ENCODE measurements at regions not wholly inside any gene's neighbourhood (a gene's known extent, or its start where the extent isn't known, plus 50 kb on each side); places are given as distances from the start of the nearest gene placed in this dataset.

DNA sequence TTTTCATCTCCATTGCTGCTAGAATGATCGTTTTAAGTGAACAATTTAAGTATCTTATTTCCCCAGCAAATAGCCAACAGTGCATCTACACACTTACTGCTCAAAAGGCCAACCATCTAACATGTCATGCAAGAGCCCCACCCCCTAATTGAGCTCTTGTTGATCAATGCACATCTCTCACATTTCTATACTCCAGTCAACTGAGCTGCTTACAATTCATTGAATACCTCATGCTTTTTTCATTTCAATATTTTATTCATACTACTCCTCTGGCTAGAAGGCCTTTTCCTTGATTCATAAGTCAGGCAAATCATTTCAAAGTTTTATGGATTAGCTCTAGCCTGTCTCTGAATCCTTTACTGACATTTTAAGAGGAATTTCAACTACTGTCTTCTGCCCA, 79.0 kb upstream of the WDR17 start:
- FAIRE-seq = no peak

DNA sequence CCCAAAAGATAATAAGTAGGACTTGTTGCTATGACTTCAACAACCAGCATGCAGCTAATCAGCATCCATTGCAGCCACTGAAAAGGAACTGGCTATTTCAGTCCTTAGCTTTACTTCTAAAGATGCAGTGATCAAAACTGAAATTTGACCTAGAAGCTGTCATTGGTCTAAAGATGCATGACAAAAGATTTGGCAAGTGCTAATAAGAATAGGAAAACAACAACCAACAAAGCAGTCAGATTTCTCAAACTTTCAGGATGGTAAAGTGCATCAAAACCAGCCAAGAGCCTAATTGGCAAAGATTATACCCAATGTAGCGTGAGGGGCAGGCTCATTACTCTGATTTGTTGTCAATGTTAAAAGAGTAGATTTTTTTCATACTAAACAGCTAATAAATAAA, 77.1 kb upstream of the WDR17 start:
- TF ChIP-seq POLR2AphosphoS5 (IDR thresholded peaks at IDR 0.05; ENCODE audit: low read depth, low read length) (no peak), TAF1 (IDR thresholded peaks at IDR 0.05; ENCODE audit: borderline replicate concordance, low read depth, low read length) (no peak), POLR2A (IDR thresholded peaks at IDR 0.05; ENCODE audit: low read depth, low read length) (no peak)
- no peak for DNase-seq (ENCODE audit: insufficient read length)
- peak; percentile 5 for FAIRE-seq

More for the DNA sequence above, 79.0 kb upstream of the WDR17 start:
- TF ChIP-seq TAF1 (IDR thresholded peaks at IDR 0.05; ENCODE audit: borderline replicate concordance, low read depth, low read length) (no peak), POLR2AphosphoS5 (IDR thresholded peaks at IDR 0.05; ENCODE audit: low read depth, low read length) (no peak), POLR2A (IDR thresholded peaks at IDR 0.05; ENCODE audit: low read depth, low read length) (no peak)
- no peak for DNase-seq (ENCODE audit: insufficient read length)

GRCh38 chr4:175996206-175996605, 69.4 kb upstream of the WDR17 start:
- TF ChIP-seq POLR2AphosphoS5 (IDR thresholded peaks at IDR 0.05; ENCODE audit: low read depth, low read length) (no peak), POLR2A (IDR thresholded peaks at IDR 0.05; ENCODE audit: low read depth, low read length) (no peak), TAF1 (IDR thresholded peaks at IDR 0.05; ENCODE audit: borderline replicate concordance, low read depth, low read length) (no peak)
- FAIRE-seq (no peak), DNase-seq (ENCODE audit: insufficient read length) (no peak)

DNA sequence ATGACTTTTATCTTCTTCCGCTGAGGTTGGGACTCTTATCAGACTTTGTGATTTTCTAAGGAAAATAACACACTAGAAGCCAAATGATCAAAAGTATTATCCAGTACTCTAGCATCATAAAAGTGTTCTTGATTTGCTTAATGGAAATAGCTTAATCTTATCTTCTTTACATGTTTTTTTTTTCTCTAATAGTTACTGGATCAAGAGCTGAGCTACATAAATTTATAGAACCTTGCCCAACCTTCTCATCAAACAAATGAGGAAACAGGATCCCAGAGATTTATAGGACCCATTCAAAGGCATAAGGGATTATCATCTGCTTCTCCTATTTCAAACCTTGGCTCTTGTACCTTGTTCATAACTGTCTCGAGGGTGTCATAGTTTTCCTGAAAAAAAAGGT, 68.3 kb upstream of the WDR17 start:
- TF ChIP-seq TAF1 (IDR thresholded peaks at IDR 0.05; ENCODE audit: borderline replicate concordance, low read depth, low read length) (no peak), POLR2A (IDR thresholded peaks at IDR 0.05; ENCODE audit: low read depth, low read length) (no peak), POLR2AphosphoS5 (IDR thresholded peaks at IDR 0.05; ENCODE audit: low read depth, low read length) (no peak)
- FAIRE-seq (no peak), DNase-seq (ENCODE audit: insufficient read length) (no peak)

GRCh38 chr4:175998782-175999181, 66.9 kb upstream of the WDR17 start:
- DNase-seq (ENCODE audit: insufficient read length) = no peak
- no peak for FAIRE-seq
- TF ChIP-seq POLR2A (IDR thresholded peaks at IDR 0.05; ENCODE audit: low read depth, low read length) = no peak
- TF ChIP-seq TAF1 (IDR thresholded peaks at IDR 0.05; ENCODE audit: borderline replicate concordance, low read depth, low read length) = no peak
- TF ChIP-seq POLR2AphosphoS5 (IDR thresholded peaks at IDR 0.05; ENCODE audit: low read depth, low read length) = no peak

DNA sequence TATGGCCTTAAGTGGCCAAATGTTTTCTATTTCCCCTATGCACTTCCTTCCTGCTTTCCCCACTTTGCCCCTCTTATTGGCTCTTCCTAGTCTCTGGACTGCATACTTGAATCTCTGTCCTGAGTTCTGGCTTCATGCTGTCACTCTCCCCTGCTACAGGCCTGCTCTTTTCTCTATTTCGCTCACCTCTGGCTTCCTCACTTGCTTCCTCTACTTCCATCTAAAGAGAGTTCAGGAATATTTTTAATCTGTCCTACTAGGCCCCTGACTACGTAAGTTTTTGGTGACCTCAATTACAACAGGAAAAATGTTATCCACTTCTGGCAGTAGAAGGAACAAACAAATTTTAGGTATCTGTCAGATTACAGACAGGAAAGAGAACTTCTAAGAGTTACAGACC, 65.7 kb upstream of the WDR17 start:
- no peak for DNase-seq (ENCODE audit: insufficient read length)
- no peak for FAIRE-seq
- TF ChIP-seq TAF1 (IDR thresholded peaks at IDR 0.05; ENCODE audit: borderline replicate concordance, low read depth, low read length) = no peak
- TF ChIP-seq POLR2AphosphoS5 (IDR thresholded peaks at IDR 0.05; ENCODE audit: low read depth, low read length) = no peak
- TF ChIP-seq POLR2A (IDR thresholded peaks at IDR 0.05; ENCODE audit: low read depth, low read length) = no peak

- FAIRE-seq = no peak
- no peak for DNase-seq (ENCODE audit: insufficient read length)
- TF ChIP-seq POLR2A (IDR thresholded peaks at IDR 0.05; ENCODE audit: low read depth, low read length) (no peak), POLR2AphosphoS5 (IDR thresholded peaks at IDR 0.05; ENCODE audit: low read depth, low read length) (no peak), TAF1 (IDR thresholded peaks at IDR 0.05; ENCODE audit: borderline replicate concordance, low read depth, low read length) (no peak)
These were observed 64.3 kb upstream of the WDR17 start for GRCh38 chr4:176001151-176002006.

DNA sequence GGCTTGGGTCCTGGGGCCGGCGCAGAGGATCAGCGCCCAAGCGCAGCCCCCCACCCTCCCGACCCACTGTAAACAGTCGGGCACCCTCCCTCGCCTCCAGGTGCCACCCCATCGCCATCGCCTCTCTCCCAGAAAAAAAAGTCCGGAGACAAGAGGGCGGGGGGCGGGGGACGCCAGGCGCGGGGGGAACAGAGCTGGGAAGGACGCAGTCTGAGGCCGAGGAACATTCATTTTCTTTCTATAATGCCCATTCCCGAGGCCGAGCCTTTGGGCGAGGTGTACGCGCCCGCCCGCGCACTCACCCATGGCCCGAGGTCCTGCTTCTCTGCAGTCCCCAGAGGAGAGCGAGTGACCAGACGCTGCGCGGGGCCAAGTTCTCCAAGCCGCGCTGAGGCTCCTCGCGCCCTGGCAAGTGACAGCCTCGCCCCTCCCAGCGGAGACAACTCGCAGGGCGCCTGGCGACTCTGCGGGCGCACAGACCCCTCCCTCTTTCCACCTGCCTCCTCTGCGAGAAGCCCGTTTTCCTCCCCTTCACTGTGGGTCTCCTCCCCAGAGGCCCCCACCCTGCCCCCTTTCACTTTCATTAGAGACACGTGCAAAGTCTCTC, 63.5 kb upstream of the WDR17 start:
- DNase-seq (ENCODE audit: insufficient read length) (peak; percentile 27), FAIRE-seq (no peak)
- no peak for TF ChIP-seq POLR2AphosphoS5 (IDR thresholded peaks at IDR 0.05; ENCODE audit: low read depth, low read length)
- TF ChIP-seq TAF1 (IDR thresholded peaks at IDR 0.05; ENCODE audit: borderline replicate concordance, low read depth, low read length) = no peak
- no peak for TF ChIP-seq POLR2A (IDR thresholded peaks at IDR 0.05; ENCODE audit: low read depth, low read length)

GRCh38 chr4:176005766-176006165, 59.9 kb upstream of the WDR17 start:
- TF ChIP-seq POLR2AphosphoS5 (IDR thresholded peaks at IDR 0.05; ENCODE audit: low read depth, low read length) (no peak), TAF1 (IDR thresholded peaks at IDR 0.05; ENCODE audit: borderline replicate concordance, low read depth, low read length) (no peak), POLR2A (IDR thresholded peaks at IDR 0.05; ENCODE audit: low read depth, low read length) (no peak)
- DNase-seq (ENCODE audit: insufficient read length) (no peak), FAIRE-seq (no peak)

GRCh38 chr4:176009254-176009653, 56.4 kb upstream of the WDR17 start:
- DNase-seq (ENCODE audit: insufficient read length) (no peak), FAIRE-seq (no peak)
- TF ChIP-seq POLR2A (IDR thresholded peaks at IDR 0.05; ENCODE audit: low read depth, low read length) (no peak), TAF1 (IDR thresholded peaks at IDR 0.05; ENCODE audit: borderline replicate concordance, low read depth, low read length) (no peak), POLR2AphosphoS5 (IDR thresholded peaks at IDR 0.05; ENCODE audit: low read depth, low read length) (no peak)

- TF ChIP-seq TAF1 (IDR thresholded peaks at IDR 0.05; ENCODE audit: borderline replicate concordance, low read depth, low read length) = no peak
- no peak for TF ChIP-seq POLR2A (IDR thresholded peaks at IDR 0.05; ENCODE audit: low read depth, low read length)
- TF ChIP-seq POLR2AphosphoS5 (IDR thresholded peaks at IDR 0.05; ENCODE audit: low read depth, low read length) = no peak
- no peak for FAIRE-seq
- DNase-seq (ENCODE audit: insufficient read length) = no peak
These were observed 54.1 kb upstream of the WDR17 start for GRCh38 chr4:176011529-176011928.
